Effector memory CD4-positive, alpha-beta T cell (primary cell): ENCODE measurements at regions not wholly inside any gene's neighbourhood (a gene's known extent, or its start where the extent isn't known, plus 50 kb on each side); places are given as distances from the start of the nearest gene placed in this dataset.
"Not testable (repeated sequence)": the region's sequence is repeated elsewhere in the genome, so short reads cannot be mapped to it uniquely, and the experiment has no call there.

Experiments
- DNase-seq, 3 donors: peaks; one replicate each; pipeline ENCODE4 v3.0.0-alpha.2; 2020
- H3K27ac ChIP-seq: 2 replicates; pipeline ENCODE4 v1.7.0; 2013; ENCODE audit warnings: mild to moderate bottlenecking, low read length, moderate library complexity; ENCODE audit not compliant: insufficient read depth, poor library complexity, severe bottlenecking
- H3K27me3 ChIP-seq: replicated peaks from 2 replicates; pipeline ENCODE4 v1.7.0; 2013; ENCODE audit warnings: mild to moderate bottlenecking, low read length; ENCODE audit not compliant: insufficient read depth, control insufficient read depth, poor library complexity, severe bottlenecking
- H3K36me3 ChIP-seq: 2 replicates; pipeline ENCODE4 v1.7.0; 2013; ENCODE audit warnings: mild to moderate bottlenecking, low read length, moderate library complexity; ENCODE audit not compliant: control insufficient read depth, insufficient read depth
- H3K4me1 ChIP-seq: 2 replicates; pipeline ENCODE4 v1.7.0; 2013; ENCODE audit warnings: low read length, mild to moderate bottlenecking; ENCODE audit not compliant: control insufficient read depth, insufficient read depth, poor library complexity, severe bottlenecking
- H3K4me3 ChIP-seq: 2 replicates; pipeline ENCODE4 v1.7.0; 2013; ENCODE audit warnings: low read length, low read depth, mild to moderate bottlenecking; ENCODE audit not compliant: insufficient read depth, poor library complexity, severe bottlenecking
- H3K9me3 ChIP-seq: 2 replicates; pipeline ENCODE4 v1.7.0; 2013; ENCODE audit warnings: mild to moderate bottlenecking, low read length, moderate library complexity; ENCODE audit not compliant: control insufficient read depth

- not testable (repeated sequence) for H3K9me3 ChIP-seq, DNase-seq, H3K27ac ChIP-seq, H3K36me3 ChIP-seq, H3K4me1 ChIP-seq, H3K27me3 ChIP-seq, H3K4me3 ChIP-seq
Observed at GRCh38 chr16:17906626-17907025, 429.9 kb downstream of the NPIPA8 start.

GRCh38 chr16:17901309-17901708 is 430.5 kb upstream of the XYLT1 start:
- DNase-seq = no peak
- Histone ChIP-seq H3K27me3 (no peaks in the 10 kb centered on the region), H3K9me3 (no peaks in the 10 kb centered on the region)

GRCh38 chr16:17899141-17899540 is 428.4 kb upstream of the XYLT1 start:
- Histone ChIP-seq H3K27me3 (no peaks in the 10 kb centered on the region), H3K9me3 (no peaks in the 10 kb centered on the region), H3K27ac (no peak overlapping the region), H3K36me3 (no peaks in the 10 kb centered on the region), H3K4me3 (no peak overlapping the region), H3K4me1 (no peaks in the 10 kb centered on the region)
- no peak for DNase-seq

More at GRCh38 chr16:17901309-17901708, 430.5 kb upstream of the XYLT1 start:
- H3K27ac ChIP-seq = no peak overlapping the region
- no peaks in the 10 kb centered on the region for H3K4me1 ChIP-seq
- no peak overlapping the region for H3K4me3 ChIP-seq
- no peaks in the 10 kb centered on the region for H3K36me3 ChIP-seq

GRCh38 chr16:17887963-17888362 is 417.2 kb upstream of the XYLT1 start:
- Histone ChIP-seq H3K4me3 (no peak overlapping the region), H3K27ac (no peak overlapping the region), H3K4me1 (no peaks in the 10 kb centered on the region), H3K9me3 (no peaks in the 10 kb centered on the region), H3K27me3 (no peaks in the 10 kb centered on the region), H3K36me3 (no peaks in the 10 kb centered on the region)
- no peak for DNase-seq

- no peaks in the 10 kb centered on the region for H3K9me3 ChIP-seq
- no peak for DNase-seq
- no peaks in the 10 kb centered on the region for H3K36me3 ChIP-seq
- no peak overlapping the region for H3K4me3 ChIP-seq
- no peaks in the 10 kb centered on the region for H3K4me1 ChIP-seq
- no peak overlapping the region for H3K27ac ChIP-seq
- no peaks in the 10 kb centered on the region for H3K27me3 ChIP-seq
Observed at GRCh38 chr16:17885659-17886207, 415.0 kb upstream of the XYLT1 start.

- Histone ChIP-seq H3K36me3 (no peaks in the 10 kb centered on the region), H3K4me3 (no peak overlapping the region), H3K4me1 (no peaks in the 10 kb centered on the region), H3K9me3 (no peaks in the 10 kb centered on the region), H3K27me3 (no peaks in the 10 kb centered on the region), H3K27ac (no peak overlapping the region)
- no peak for DNase-seq
Observed at GRCh38 chr16:17877821-17878360, 407.1 kb upstream of the XYLT1 start.

- Histone ChIP-seq H3K36me3 (no peaks in the 10 kb centered on the region), H3K9me3 (no peaks in the 10 kb centered on the region)
Observed at GRCh38 chr16:17866996-17867395, 396.2 kb upstream of the XYLT1 start.

GRCh38 chr16:17861981-17862479 is 391.3 kb upstream of the XYLT1 start:
- no peaks in the 10 kb centered on the region for H3K9me3 ChIP-seq
- no peak overlapping the region for H3K27ac ChIP-seq
- H3K36me3 ChIP-seq = no peaks in the 10 kb centered on the region
- H3K4me1 ChIP-seq = no peaks in the 10 kb centered on the region
- H3K4me3 ChIP-seq = no peak overlapping the region
- DNase-seq = no peak
- no peaks in the 10 kb centered on the region for H3K27me3 ChIP-seq

More at GRCh38 chr16:17866996-17867395, 396.2 kb upstream of the XYLT1 start:
- H3K4me1 ChIP-seq = no peaks in the 10 kb centered on the region
- DNase-seq = no peak
- no peak overlapping the region for H3K27ac ChIP-seq
- H3K27me3 ChIP-seq = no peaks in the 10 kb centered on the region
- H3K4me3 ChIP-seq = no peak overlapping the region

GRCh38 chr16:17858061-17858460 is 387.3 kb upstream of the XYLT1 start:
- Histone ChIP-seq H3K27ac (no peak overlapping the region), H3K4me3 (no peak overlapping the region), H3K27me3 (no peaks in the 10 kb centered on the region), H3K4me1 (no peaks in the 10 kb centered on the region), H3K36me3 (no peaks in the 10 kb centered on the region), H3K9me3 (no peaks in the 10 kb centered on the region)
- no peak for DNase-seq

- DNase-seq = no peak
Observed at GRCh38 chr16:17853958-17854357, 383.2 kb upstream of the XYLT1 start.

More at GRCh38 chr16:17853958-17854357, 383.2 kb upstream of the XYLT1 start:
- no peaks in the 10 kb centered on the region for H3K27me3 ChIP-seq
- H3K36me3 ChIP-seq = no peaks in the 10 kb centered on the region
- H3K4me3 ChIP-seq = no peak overlapping the region
- H3K9me3 ChIP-seq = no peaks in the 10 kb centered on the region
- H3K4me1 ChIP-seq = no peaks in the 10 kb centered on the region
- no peak overlapping the region for H3K27ac ChIP-seq
